ENCODE measurements at regions not wholly inside any gene's neighbourhood (a gene's known extent, or its start where the extent isn't known, plus 50 kb on each side); places are given as distances from the start of the nearest gene placed in this dataset.

DNA sequence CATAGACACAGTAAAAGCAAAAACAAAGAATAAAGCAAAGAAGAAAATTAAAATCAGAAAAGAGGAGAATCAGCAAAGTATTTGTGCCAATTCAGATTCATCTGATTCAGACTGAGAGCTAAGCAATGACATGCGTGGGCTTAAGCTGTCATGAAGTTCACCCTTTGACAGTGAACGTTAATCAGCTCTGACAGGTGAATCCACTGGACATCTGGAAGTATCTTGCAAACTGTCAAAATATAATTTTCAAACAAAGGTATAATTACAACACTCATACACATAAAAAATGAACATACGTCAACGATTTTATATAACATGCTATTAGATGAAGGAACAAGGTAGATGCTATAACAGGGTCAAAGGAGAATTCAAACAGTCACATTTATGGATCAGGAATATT is 596.3 kb upstream of the SALL1 start:
- peaks cover 2% of the 10 kb centered on the region for H3K9me3 Mint-ChIP-seq (ENCODE audit: unreplicated experiment)
- DNase-seq: no peak
- no peaks in the 10 kb centered on the region for H3K27me3 Mint-ChIP-seq (ENCODE audit: unreplicated experiment)
- H3K36me3 Mint-ChIP-seq (ENCODE audit: unreplicated experiment): no peaks in the 10 kb centered on the region
- no peak overlapping the region for H3K4me3 Mint-ChIP-seq (ENCODE audit: unreplicated experiment)
- TF ChIP-seq, protein P1, sequence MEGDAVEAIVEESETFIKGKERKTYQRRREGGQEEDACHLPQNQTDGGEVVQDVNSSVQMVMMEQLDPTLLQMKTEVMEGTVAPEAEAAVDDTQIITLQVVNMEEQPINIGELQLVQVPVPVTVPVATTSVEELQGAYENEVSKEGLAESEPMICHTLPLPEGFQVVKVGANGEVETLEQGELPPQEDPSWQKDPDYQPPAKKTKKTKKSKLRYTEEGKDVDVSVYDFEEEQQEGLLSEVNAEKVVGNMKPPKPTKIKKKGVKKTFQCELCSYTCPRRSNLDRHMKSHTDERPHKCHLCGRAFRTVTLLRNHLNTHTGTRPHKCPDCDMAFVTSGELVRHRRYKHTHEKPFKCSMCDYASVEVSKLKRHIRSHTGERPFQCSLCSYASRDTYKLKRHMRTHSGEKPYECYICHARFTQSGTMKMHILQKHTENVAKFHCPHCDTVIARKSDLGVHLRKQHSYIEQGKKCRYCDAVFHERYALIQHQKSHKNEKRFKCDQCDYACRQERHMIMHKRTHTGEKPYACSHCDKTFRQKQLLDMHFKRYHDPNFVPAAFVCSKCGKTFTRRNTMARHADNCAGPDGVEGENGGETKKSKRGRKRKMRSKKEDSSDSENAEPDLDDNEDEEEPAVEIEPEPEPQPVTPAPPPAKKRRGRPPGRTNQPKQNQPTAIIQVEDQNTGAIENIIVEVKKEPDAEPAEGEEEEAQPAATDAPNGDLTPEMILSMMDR (IDR thresholded peaks at IDR 0.05; ENCODE audit: partially characterized antibody, unreplicated experiment): no peak
- H3K4me1 Mint-ChIP-seq (ENCODE audit: low read depth, unreplicated experiment): peaks cover 25% of the 10 kb centered on the region
- no peak overlapping the region for H3K27ac Mint-ChIP-seq (ENCODE audit: unreplicated experiment)

DNA sequence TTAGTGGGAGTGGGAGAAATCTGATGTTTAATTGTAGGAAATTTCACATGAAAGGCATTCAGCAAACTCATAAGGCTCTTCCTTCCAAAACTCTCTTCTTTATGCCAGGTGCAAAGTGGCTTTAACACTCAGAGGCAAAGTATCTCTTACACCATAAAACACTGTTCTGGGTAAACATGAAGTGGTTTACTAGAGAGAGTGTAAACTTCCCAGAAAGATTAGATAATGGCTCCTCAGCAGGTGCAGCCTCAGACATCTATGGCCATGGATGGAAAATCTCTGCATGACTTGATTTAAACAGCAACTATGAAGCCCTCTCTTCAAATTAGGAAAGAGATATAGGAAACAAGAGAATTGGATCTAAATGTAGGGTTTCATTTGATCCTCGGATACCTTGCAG is 583.1 kb upstream of the SALL1 start:
- no peak for DNase-seq
- Mint-ChIP-seq H3K4me3 (ENCODE audit: unreplicated experiment) (no peak overlapping the region), H3K4me1 (ENCODE audit: low read depth, unreplicated experiment) (peaks cover 10% of the 10 kb centered on the region), H3K27ac (ENCODE audit: unreplicated experiment) (no peak overlapping the region), H3K9me3 (ENCODE audit: unreplicated experiment) (peaks cover 2% of the 10 kb centered on the region), H3K27me3 (ENCODE audit: unreplicated experiment) (no peaks in the 10 kb centered on the region), H3K36me3 (ENCODE audit: unreplicated experiment) (no peaks in the 10 kb centered on the region)
- TF ChIP-seq, protein P1 (IDR thresholded peaks at IDR 0.05; ENCODE audit: partially characterized antibody, unreplicated experiment): no peak

GRCh38 chr16:51733181-51733580 is 582.1 kb upstream of the SALL1 start:
- Mint-ChIP-seq H3K4me1 (ENCODE audit: low read depth, unreplicated experiment) (peaks cover 10% of the 10 kb centered on the region), H3K27ac (ENCODE audit: unreplicated experiment) (no peak overlapping the region), H3K36me3 (ENCODE audit: unreplicated experiment) (no peaks in the 10 kb centered on the region), H3K9me3 (ENCODE audit: unreplicated experiment) (peaks cover 2% of the 10 kb centered on the region), H3K4me3 (ENCODE audit: unreplicated experiment) (no peak overlapping the region), H3K27me3 (ENCODE audit: unreplicated experiment) (no peaks in the 10 kb centered on the region)
- DNase-seq: no peak
- TF ChIP-seq, protein P1 (IDR thresholded peaks at IDR 0.05; ENCODE audit: partially characterized antibody, unreplicated experiment): no peak

DNA sequence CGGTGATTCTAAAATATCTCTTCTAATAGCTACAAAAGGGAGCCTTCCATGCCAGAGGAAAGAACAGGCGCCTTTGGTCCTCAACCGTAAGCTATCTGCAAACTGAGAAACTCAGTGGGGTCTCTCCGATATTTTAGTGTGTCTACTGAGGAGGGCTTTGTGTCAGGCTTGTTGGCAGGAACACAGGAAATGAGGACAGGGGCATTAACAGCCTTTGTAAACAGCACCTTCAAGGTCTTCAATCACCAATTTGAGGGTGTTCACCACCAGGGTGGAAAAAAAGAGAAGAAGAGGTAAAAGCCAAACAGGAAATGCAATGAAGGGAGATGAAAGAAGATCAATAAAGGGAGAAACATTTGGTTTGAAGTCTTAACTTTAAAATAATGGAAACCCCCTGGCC is 580.1 kb upstream of the SALL1 start:
- H3K27me3 Mint-ChIP-seq (ENCODE audit: unreplicated experiment): no peaks in the 10 kb centered on the region
- no peak overlapping the region for H3K27ac Mint-ChIP-seq (ENCODE audit: unreplicated experiment)
- peaks cover 5% of the 10 kb centered on the region for H3K36me3 Mint-ChIP-seq (ENCODE audit: unreplicated experiment)
- TF ChIP-seq, protein P1 (IDR thresholded peaks at IDR 0.05; ENCODE audit: partially characterized antibody, unreplicated experiment): no peak
- H3K9me3 Mint-ChIP-seq (ENCODE audit: unreplicated experiment): peaks cover 2% of the 10 kb centered on the region
- no peak for DNase-seq
- no peak overlapping the region for H3K4me3 Mint-ChIP-seq (ENCODE audit: unreplicated experiment)
- H3K4me1 Mint-ChIP-seq (ENCODE audit: low read depth, unreplicated experiment): peaks cover 10% of the 10 kb centered on the region

DNA sequence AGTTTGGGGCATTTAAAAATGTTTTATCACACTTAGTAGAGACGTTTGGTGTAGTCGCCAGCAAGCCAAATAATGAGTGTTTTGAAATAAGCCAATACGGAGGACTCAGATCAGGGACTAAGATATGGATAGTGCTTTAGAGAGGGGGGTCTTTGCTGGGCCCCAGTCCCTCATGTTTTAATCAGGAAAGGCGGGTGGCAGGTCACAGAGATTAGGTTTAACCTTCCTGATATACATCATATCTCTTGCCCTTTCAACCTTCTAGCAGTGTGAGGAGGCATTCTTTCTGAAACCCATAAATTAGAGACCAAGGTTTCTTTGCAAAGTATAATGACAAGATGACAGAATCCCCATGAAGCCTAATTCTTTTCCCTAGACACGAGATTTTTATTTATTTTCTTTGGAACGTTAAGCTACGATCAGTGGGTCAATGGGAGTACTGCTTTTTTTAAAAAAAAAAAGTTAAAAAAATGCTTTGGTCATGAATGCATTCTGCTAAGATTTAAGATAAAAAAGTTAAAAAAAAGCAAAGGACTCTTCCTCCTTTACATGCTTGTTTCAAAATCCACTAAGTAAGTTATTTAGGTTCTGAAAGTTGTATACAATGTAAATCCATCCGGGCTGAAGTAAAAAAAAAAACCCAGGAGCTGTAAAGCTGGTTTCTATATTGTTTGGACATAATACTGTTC is 572.1 kb upstream of the SALL1 start:
- Mint-ChIP-seq H3K36me3 (ENCODE audit: unreplicated experiment) (peaks cover 5% of the 10 kb centered on the region), H3K4me3 (ENCODE audit: unreplicated experiment) (no peak overlapping the region), H3K27ac (ENCODE audit: unreplicated experiment) (no peak overlapping the region), H3K27me3 (ENCODE audit: unreplicated experiment) (no peaks in the 10 kb centered on the region), H3K4me1 (ENCODE audit: low read depth, unreplicated experiment) (peaks cover 6% of the 10 kb centered on the region), H3K9me3 (ENCODE audit: unreplicated experiment) (no peaks in the 10 kb centered on the region)
- TF ChIP-seq, protein P1 (IDR thresholded peaks at IDR 0.05; ENCODE audit: partially characterized antibody, unreplicated experiment): no peak
- no peak for DNase-seq

All from glutamatergic neuron (in vitro differentiated cells).